Transverse colon (tissue), 3 donors: ENCODE measurements at regions not wholly inside any gene's neighbourhood (a gene's known extent, or its start where the extent isn't known, plus 50 kb on each side); places are given as distances from the start of the nearest gene placed in this dataset.

Experiments used
- CTCF ChIP-seq, 5 experiments: fragments of 200-600 bp in 3 of 5; fragments of 450-650 bp in 2 of 5; sonication (generic) in 3 of 5; IDR thresholded peaks; 1 replicate in 2 of 5; 2 replicates in 3 of 5; pipeline ENCODE4 v1.5.1; 2016 to 2017; ENCODE audit warnings: antibody characterized with exemption in 5 of 5, inconsistent platforms in 3 of 5, mild to moderate bottlenecking in 2 of 5, moderate library complexity in 1 of 5
- POLR2A ChIP-seq: fragments of 450-650 bp; IDR thresholded peaks from one replicate; pipeline ENCODE4 v1.6.1; 2016; ENCODE audit warnings: antibody characterized with exemption, mild to moderate bottlenecking, moderate library complexity

- no peak for TF ChIP-seq CTCF (IDR thresholded peaks at IDR 0.05)
- no peak for TF ChIP-seq POLR2A
Measured at GRCh38 chr7:125924037-125924436, 994.4 kb upstream of the POT1 start.
